HG03469 (cell line): ENCODE measurements at regions not wholly inside any gene's neighbourhood (a gene's known extent, or its start where the extent isn't known, plus 50 kb on each side); places are given as distances from the start of the nearest gene placed in this dataset.

Experiments used
- ATAC-seq: cut with Tn5 transposase; IDR thresholded peaks from one replicate; pipeline ENCODE4 v1.9.1; 2021; ENCODE audit warnings: mild to moderate bottlenecking, moderate library complexity, moderate number of reproducible peaks; ENCODE audit not compliant: unreplicated experiment

DNA sequence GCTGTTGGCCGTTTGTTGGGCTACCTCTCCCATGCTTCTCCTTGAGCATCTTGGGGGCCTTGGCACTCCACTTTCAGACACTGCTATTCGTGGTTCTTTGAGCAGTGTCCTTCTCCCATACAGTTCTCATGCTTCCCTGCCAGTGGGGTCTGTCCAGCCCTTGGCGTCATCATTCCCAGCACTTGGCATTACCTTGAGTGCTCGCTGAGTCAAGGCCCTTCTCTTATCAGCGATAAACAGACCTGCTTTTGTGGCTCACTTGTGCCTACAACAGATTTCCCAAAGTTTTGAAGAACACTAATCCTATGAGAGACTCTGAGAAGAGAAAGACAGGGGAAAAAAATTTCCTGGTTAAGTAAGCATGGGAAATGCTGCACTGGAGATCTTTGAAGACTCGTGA, 85.3 kb downstream of the NOC3L start:
- no peak for ATAC-seq

DNA sequence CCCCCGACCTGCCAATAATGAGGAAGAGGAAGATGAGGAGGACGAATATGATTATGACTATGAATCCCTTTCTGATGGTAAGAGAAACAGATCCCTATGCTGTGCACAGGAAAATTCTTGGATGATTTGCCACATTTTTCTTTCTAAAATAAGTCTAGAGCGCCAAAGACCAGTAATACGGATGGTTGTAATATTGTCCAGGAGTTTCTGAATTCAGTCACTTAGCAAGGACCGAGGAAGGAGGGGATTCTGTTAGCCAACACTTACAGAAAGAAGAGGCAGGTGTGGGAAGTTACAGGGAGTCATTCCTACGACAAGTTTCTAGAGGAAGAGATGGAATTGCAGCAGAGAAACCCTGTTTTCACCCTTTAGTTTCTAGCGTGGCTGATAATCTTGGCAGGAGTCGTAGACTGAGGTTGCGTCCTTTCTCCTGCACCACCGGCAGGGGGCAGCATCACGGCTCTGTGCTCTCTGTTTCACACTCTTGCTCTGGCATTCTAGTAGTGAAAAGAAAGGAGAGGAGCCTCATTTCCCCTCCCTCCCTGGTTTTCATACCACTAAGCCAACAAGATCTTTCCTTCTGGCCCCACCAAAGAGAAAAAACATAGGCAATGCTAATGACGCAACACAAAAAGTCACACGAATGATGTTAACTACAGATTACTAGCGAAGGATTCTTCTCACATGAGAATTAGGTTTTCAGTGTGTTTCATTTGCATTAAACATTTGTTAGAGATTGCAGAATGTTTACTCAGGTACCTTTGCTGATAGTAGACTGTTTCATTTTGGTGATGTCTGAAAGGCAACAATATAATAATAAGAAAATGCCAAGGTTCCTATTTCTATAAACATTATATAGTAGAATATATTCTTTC, 82.7 kb downstream of the NOC3L start:
- ATAC-seq: peak; percentile 72

DNA sequence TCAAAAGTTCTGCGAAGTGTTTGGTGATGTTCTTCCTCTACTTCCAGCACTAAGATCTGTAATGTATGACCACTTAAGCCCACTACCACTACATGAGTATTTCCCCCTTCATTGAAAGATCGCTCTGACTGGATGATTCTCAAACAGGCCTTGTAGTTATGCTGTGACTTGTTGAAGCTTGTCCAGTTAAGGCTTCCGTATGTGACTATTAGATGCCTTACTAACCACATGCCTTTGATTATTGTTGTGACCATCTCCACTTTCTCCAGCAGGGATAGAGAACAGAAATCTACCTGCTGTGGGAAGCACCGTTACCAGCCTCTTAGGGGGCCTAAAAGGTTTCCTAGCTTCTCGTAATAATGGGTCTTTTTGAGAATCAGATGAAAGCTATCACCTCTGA, 81.1 kb downstream of the NOC3L start:
- no peak for ATAC-seq

DNA sequence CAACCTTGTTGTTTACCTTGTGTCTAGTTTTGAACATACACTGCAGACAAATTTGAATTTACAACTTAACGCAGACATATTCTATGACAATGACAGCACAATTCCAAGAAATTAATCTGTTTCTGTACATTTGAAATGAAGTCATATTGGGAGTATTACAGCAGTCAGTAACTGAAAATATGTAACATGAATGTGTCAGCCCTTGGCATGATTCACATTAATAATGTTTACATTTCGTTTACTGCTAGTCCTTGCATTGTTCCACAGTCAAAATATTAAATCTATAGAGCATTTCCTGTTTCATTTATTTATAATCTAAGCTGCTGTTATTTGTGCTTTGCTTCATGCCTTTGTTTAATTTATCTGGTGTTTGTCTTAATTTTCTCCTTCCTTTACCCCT, 80.4 kb downstream of the NOC3L start:
- ATAC-seq: no peak
